CD14-positive monocyte (primary cell): ENCODE measurements at regions not wholly inside any gene's neighbourhood (a gene's known extent, or its start where the extent isn't known, plus 50 kb on each side); places are given as distances from the start of the nearest gene placed in this dataset.

Source experiments
- DNase-seq, 3 donors: peaks; one replicate each; pipeline ENCODE4 v3.0.0-alpha.2; 2011 to 2022
- H2AFZ ChIP-seq: 2 replicates; pipeline ENCODE4 v1.6.0; 2012; ENCODE audit warnings: mild to moderate bottlenecking, low read depth, low read length, inconsistent platforms; ENCODE audit not compliant: insufficient read depth, poor library complexity, severe bottlenecking
- H3K27ac ChIP-seq, 2 donors: 1 replicate in 1 of 2; 2 replicates in 1 of 2; pipeline ENCODE4 v1.5.1; 2012 to 2013; ENCODE audit warnings: low read length in 2 of 2, control low read depth in 1 of 2, inconsistent platforms in 1 of 2, low read depth in 1 of 2, mild to moderate bottlenecking in 1 of 2
- H3K27me3 ChIP-seq, 2 donors: one replicate each; pipeline versions ENCODE4 v1.6.0 to v1.6.1; 2011 to 2013; ENCODE audit warnings: low read length in 2 of 2; ENCODE audit not compliant: control insufficient read depth in 2 of 2, insufficient read depth in 2 of 2
- H3K36me3 ChIP-seq, 2 donors: replicated peaks in 1 of 2; 1 replicate in 1 of 2; 2 replicates in 1 of 2; pipeline versions ENCODE4 v1.5.1 to v1.6.1; 2012 to 2013; ENCODE audit warnings: low read length in 2 of 2, control low read depth in 1 of 2, inconsistent platforms in 1 of 2, mild to moderate bottlenecking in 1 of 2; ENCODE audit not compliant: insufficient read depth in 2 of 2, control insufficient read depth in 1 of 2
- H3K4me1 ChIP-seq, 2 donors: 1 replicate in 1 of 2; 2 replicates in 1 of 2; pipeline versions ENCODE4 v1.5.1 to v1.6.1; 2012 to 2013; ENCODE audit warnings: low read length in 2 of 2, control low read depth in 1 of 2, inconsistent platforms in 1 of 2, mild to moderate bottlenecking in 1 of 2, moderate library complexity in 1 of 2; ENCODE audit not compliant: insufficient read depth in 2 of 2, control insufficient read depth in 1 of 2
- H3K4me2 ChIP-seq: replicated peaks from 2 replicates; pipeline ENCODE3; 2012; ENCODE audit warnings: low read length, moderate library complexity, mild to moderate bottlenecking; ENCODE audit not compliant: poor library complexity, severe bottlenecking; ENCODE audit errors: extremely low read depth
- H3K4me3 ChIP-seq, 3 experiments: fragments of 200-600 bp in 1 of 3; sonication (generic) in 1 of 3; replicated peaks in 1 of 3; 1 replicate in 2 of 3; 2 replicates in 1 of 3; pipeline ENCODE4 v1.5.1; 2011 to 2013; ENCODE audit warnings: low read length in 3 of 3, mild to moderate bottlenecking in 3 of 3, control low read depth in 2 of 3, low read depth in 2 of 3, inconsistent platforms in 1 of 3, moderate library complexity in 1 of 3
- H3K79me2 ChIP-seq: 2 replicates; pipeline ENCODE4 v1.6.0; 2012; ENCODE audit warnings: mild to moderate bottlenecking, control low read depth, inconsistent platforms, low read length, moderate library complexity; ENCODE audit not compliant: insufficient read depth
- H3K9ac ChIP-seq: 2 replicates; pipeline ENCODE4 v1.6.0; 2017; ENCODE audit warnings: low read length, mild to moderate bottlenecking; ENCODE audit not compliant: insufficient read depth, poor library complexity, severe bottlenecking
- H3K9me3 ChIP-seq, 2 donors: replicated peaks in 1 of 2; 1 replicate in 1 of 2; 2 replicates in 1 of 2; pipeline versions ENCODE4 v1.5.1 to v1.6.1; 2012 to 2013; ENCODE audit warnings: low read length in 2 of 2, control low read depth in 1 of 2; ENCODE audit not compliant: control insufficient read depth in 1 of 2, insufficient read depth in 1 of 2
- H4K20me1 ChIP-seq: 2 replicates; pipeline ENCODE4 v1.6.0; 2012; ENCODE audit warnings: mild to moderate bottlenecking, low read length, control low read depth, moderate library complexity; ENCODE audit not compliant: insufficient read depth
- H3K27ac Mint-ChIP-seq, 7 donors: one replicate each; pipeline ENCODE4 v1.8.0; 2020; ENCODE audit warnings: mild to moderate bottlenecking in 7 of 7, mixed read lengths in 7 of 7, moderate library complexity in 6 of 7, inconsistent platforms in 2 of 7
- H3K27me3 Mint-ChIP-seq, 3 donors: one replicate each; pipeline ENCODE4 v1.8.0; 2021 to 2022; ENCODE audit warnings: low read depth in 3 of 3, mild to moderate bottlenecking in 3 of 3, mixed read lengths in 3 of 3, moderate library complexity in 3 of 3, inconsistent platforms in 1 of 3
- H3K36me3 Mint-ChIP-seq, 2 donors: one replicate each; pipeline ENCODE4 v1.8.0; 2020; ENCODE audit warnings: mixed read lengths in 2 of 2, inconsistent platforms in 1 of 2, mild to moderate bottlenecking in 1 of 2
- H3K4me1 Mint-ChIP-seq: one replicate; pipeline ENCODE4 v1.8.0; 2020; ENCODE audit warnings: mild to moderate bottlenecking, mixed read lengths
- H3K4me3 Mint-ChIP-seq, 2 donors: one replicate each; pipeline ENCODE4 v1.8.0; 2020; ENCODE audit warnings: mild to moderate bottlenecking in 2 of 2, mixed read lengths in 2 of 2, moderate library complexity in 1 of 2
- H3K9me3 Mint-ChIP-seq, 7 donors: one replicate each; pipeline ENCODE4 v1.8.0; 2020 to 2022; ENCODE audit warnings: mixed read lengths in 7 of 7, mild to moderate bottlenecking in 6 of 7, moderate library complexity in 6 of 7, inconsistent platforms in 2 of 7
- WGBS: methylation state at CpG from one replicate; pipeline ENCODE4 v1.1.5; 2013; ENCODE audit warnings: missing lambda C conversion rate; ENCODE audit not compliant: insufficient coverage; 5-methylcytosine and 5-hydroxymethylcytosine counted together
- intact Hi-C, 2 donors: fragments of 100-400 bp; cut with micrococcal nuclease; formaldehyde crosslinking; loops; one replicate each; pipeline versions ENCODE4 v1.15.0 to v1.15.1; 2023
- TF ChIP-seq, protein P1 (sequence below): fragments of 200-600 bp; IDR thresholded peaks from one replicate; pipeline ENCODE4 v1.8.0; 2022; ENCODE audit warnings: antibody characterized with exemption, mild to moderate bottlenecking

DNA sequence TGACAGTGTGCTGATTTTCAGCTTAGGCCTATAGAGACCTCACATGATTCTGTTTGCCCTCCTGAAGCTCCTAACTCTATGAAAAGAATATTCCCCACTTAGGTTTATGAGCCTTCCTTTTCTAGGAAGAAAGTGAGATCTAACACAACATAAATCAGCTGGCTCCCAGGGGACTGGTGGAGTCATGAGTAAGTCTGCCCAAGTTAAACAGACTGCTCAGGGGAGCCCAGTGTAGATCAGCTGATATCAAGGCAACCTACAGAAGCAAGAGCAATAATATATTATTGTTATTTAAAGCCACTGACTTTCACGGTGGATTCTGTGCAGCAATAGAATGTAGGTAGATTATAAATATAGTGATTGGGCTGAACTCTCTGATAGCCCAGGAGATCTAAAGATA, 1978.6 kb upstream of the CDH6 start:
- H3K9ac ChIP-seq: no peak overlapping the region
- no peak overlapping the region for H3K4me3 ChIP-seq
- H3K36me3 ChIP-seq: no peaks in the 10 kb centered on the region
- no peaks in the 10 kb centered on the region for H3K9me3 ChIP-seq
- intact Hi-C loops: no loop called here
- no peaks in the 10 kb centered on the region for H3K4me1 ChIP-seq
- Mint-ChIP-seq H3K4me3 (no peak overlapping the region), H3K9me3 (peaks cover 0 to 6% (median 2%) of the 10 kb centered on the region in 7 donors), H3K4me1 (no peaks in the 10 kb centered on the region), H3K27ac (no peak overlapping the region), H3K27me3 (peaks cover 0 to 2% (median 0%) of the 10 kb centered on the region in 3 donors), H3K36me3 (no peaks in the 10 kb centered on the region)
- no peaks in the 10 kb centered on the region for H3K79me2 ChIP-seq
- H4K20me1 ChIP-seq: no peaks in the 10 kb centered on the region
- no peak overlapping the region for H3K4me2 ChIP-seq
- H3K27ac ChIP-seq: no peak overlapping the region
- no peak overlapping the region for H2AFZ ChIP-seq
- no peak for DNase-seq
- WGBS: no CpG with 5 or more reads among the region's 1 CpG
- H3K27me3 ChIP-seq: no peaks in the 10 kb centered on the region
- TF ChIP-seq, protein P1, sequence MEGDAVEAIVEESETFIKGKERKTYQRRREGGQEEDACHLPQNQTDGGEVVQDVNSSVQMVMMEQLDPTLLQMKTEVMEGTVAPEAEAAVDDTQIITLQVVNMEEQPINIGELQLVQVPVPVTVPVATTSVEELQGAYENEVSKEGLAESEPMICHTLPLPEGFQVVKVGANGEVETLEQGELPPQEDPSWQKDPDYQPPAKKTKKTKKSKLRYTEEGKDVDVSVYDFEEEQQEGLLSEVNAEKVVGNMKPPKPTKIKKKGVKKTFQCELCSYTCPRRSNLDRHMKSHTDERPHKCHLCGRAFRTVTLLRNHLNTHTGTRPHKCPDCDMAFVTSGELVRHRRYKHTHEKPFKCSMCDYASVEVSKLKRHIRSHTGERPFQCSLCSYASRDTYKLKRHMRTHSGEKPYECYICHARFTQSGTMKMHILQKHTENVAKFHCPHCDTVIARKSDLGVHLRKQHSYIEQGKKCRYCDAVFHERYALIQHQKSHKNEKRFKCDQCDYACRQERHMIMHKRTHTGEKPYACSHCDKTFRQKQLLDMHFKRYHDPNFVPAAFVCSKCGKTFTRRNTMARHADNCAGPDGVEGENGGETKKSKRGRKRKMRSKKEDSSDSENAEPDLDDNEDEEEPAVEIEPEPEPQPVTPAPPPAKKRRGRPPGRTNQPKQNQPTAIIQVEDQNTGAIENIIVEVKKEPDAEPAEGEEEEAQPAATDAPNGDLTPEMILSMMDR: no peak

DNA sequence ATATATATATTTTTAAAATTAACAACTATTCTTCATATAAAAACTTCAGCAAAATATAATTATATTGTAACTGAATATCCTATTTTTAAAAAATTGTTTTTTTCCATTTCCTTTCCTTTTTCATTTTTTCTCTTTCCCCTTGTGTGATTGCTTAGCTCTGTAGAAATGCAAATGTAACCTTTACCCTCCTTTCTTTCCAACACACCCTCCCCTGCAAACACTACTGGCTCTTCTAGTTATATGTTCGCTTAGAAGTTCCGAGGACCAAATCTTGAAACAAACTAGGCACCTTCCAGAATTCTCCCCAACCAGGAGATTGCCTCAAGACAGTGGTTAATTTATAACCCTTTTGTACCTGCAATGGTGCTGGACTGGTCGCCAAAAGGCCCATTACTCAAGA, 1980.0 kb upstream of the CDH6 start:
- H3K36me3 ChIP-seq: no peaks in the 10 kb centered on the region
- Mint-ChIP-seq H3K36me3 (no peaks in the 10 kb centered on the region), H3K4me1 (no peaks in the 10 kb centered on the region), H3K27ac (peak overlapping the region in 1 of 7 donors; percentile 2), H3K4me3 (no peak overlapping the region), H3K9me3 (peaks cover 0 to 7% (median 2%) of the 10 kb centered on the region in 7 donors), H3K27me3 (peaks cover 0 to 2% (median 0%) of the 10 kb centered on the region in 3 donors)
- no peak overlapping the region for H2AFZ ChIP-seq
- no peak overlapping the region for H3K4me3 ChIP-seq
- TF ChIP-seq, protein P1: no peak
- no peaks in the 10 kb centered on the region for H3K4me1 ChIP-seq
- H4K20me1 ChIP-seq: no peaks in the 10 kb centered on the region
- H3K9me3 ChIP-seq: no peaks in the 10 kb centered on the region
- intact Hi-C loops: no loop called here
- no peak overlapping the region for H3K27ac ChIP-seq
- WGBS: 80% methylated on average over 3 of the region's 3 CpGs
- H3K4me2 ChIP-seq: no peak overlapping the region
- no peaks in the 10 kb centered on the region for H3K79me2 ChIP-seq
- no peak for DNase-seq
- no peaks in the 10 kb centered on the region for H3K27me3 ChIP-seq
- H3K9ac ChIP-seq: no peak overlapping the region
